H9 (cell line): ENCODE measurements at regions not wholly inside any gene's neighbourhood (a gene's known extent, or its start where the extent isn't known, plus 50 kb on each side); places are given as distances from the start of the nearest gene placed in this dataset.

Source experiments
- DNase-seq: peaks from one replicate; pipeline ENCODE4 v3.0.0-alpha.2; 2017
- H2AFZ ChIP-seq: one replicate; pipeline ENCODE4 v1.6.1; 2013; ENCODE audit warnings: mild to moderate bottlenecking, low read length, control low read depth, moderate library complexity
- H2AK5ac ChIP-seq: 2 replicates; pipeline ENCODE4 v1.6.1; 2013; ENCODE audit warnings: low read length, control low read depth, mixed read lengths; ENCODE audit not compliant: insufficient read length
- H2BK120ac ChIP-seq: one replicate; pipeline ENCODE4 v1.6.1; 2013; ENCODE audit warnings: low read depth, mild to moderate bottlenecking, low read length, control low read depth, inconsistent platforms; ENCODE audit not compliant: poor library complexity, severe bottlenecking
- H2BK12ac ChIP-seq: 2 replicates; pipeline ENCODE4 v1.6.1; 2013; ENCODE audit warnings: low read length, control low read depth, mixed read lengths, low read depth; ENCODE audit not compliant: insufficient read length
- H2BK15ac ChIP-seq: 2 replicates; pipeline ENCODE4 v1.6.1; 2013; ENCODE audit warnings: low read depth, low read length, control low read depth
- H2BK20ac ChIP-seq: one replicate; pipeline ENCODE4 v1.6.1; 2013; ENCODE audit warnings: low read depth, mild to moderate bottlenecking, low read length, control low read depth, inconsistent platforms; ENCODE audit not compliant: poor library complexity, severe bottlenecking
- H2BK5ac ChIP-seq: 2 replicates; pipeline ENCODE4 v1.6.1; 2013; ENCODE audit warnings: low read length, control low read depth, mixed read lengths; ENCODE audit not compliant: insufficient read length
- H3K14ac ChIP-seq: 2 replicates; pipeline ENCODE4 v1.6.1; 2013; ENCODE audit warnings: low read length, control low read depth; ENCODE audit not compliant: insufficient read depth
- H3K18ac ChIP-seq: 2 replicates; pipeline ENCODE4 v1.6.1; 2013; ENCODE audit warnings: low read depth, mild to moderate bottlenecking, mixed read lengths, low read length, control low read depth; ENCODE audit not compliant: insufficient read length
- H3K23ac ChIP-seq: 2 replicates; pipeline ENCODE4 v1.6.1; 2013; ENCODE audit warnings: low read length, control low read depth, mixed read lengths, low read depth; ENCODE audit not compliant: insufficient read length
- H3K23me2 ChIP-seq: 2 replicates; pipeline ENCODE4 v1.6.1; 2013; ENCODE audit warnings: low read depth, mild to moderate bottlenecking, mixed read lengths, low read length, control low read depth; ENCODE audit not compliant: insufficient read length, poor library complexity, severe bottlenecking
- H3K27ac ChIP-seq: 2 replicates; pipeline ENCODE4 v1.5.1; 2013; ENCODE audit warnings: low read length, control low read depth, mixed read lengths, low read depth; ENCODE audit not compliant: insufficient read length
- H3K27me3 ChIP-seq: 2 replicates; pipeline ENCODE4 v1.6.1; 2013; ENCODE audit warnings: low read length, control low read depth, inconsistent platforms; ENCODE audit not compliant: insufficient read depth
- H3K4ac ChIP-seq: 2 replicates; pipeline ENCODE4 v1.6.1; 2013; ENCODE audit warnings: low read depth, mild to moderate bottlenecking, control low read depth, inconsistent platforms, low read length, moderate library complexity
- H3K4me1 ChIP-seq: 2 replicates; pipeline ENCODE4 v1.6.1; 2013; ENCODE audit warnings: low read length, control low read depth, inconsistent platforms; ENCODE audit not compliant: insufficient read depth
- H3K4me2 ChIP-seq: 2 replicates; pipeline ENCODE4 v1.6.1; 2013; ENCODE audit warnings: low read length, control low read depth, mixed read lengths; ENCODE audit not compliant: insufficient read length, insufficient read depth
- H3K56ac ChIP-seq: 2 replicates; pipeline ENCODE4 v1.6.1; 2013; ENCODE audit warnings: low read depth, mild to moderate bottlenecking, mixed read lengths, low read length, control low read depth; ENCODE audit not compliant: insufficient read length
- H3K79me1 ChIP-seq: 2 replicates; pipeline ENCODE4 v1.6.1; 2013; ENCODE audit warnings: low read depth, mild to moderate bottlenecking, moderate library complexity, low read length, control low read depth, inconsistent platforms; ENCODE audit not compliant: insufficient read depth, poor library complexity, severe bottlenecking
- H3K79me2 ChIP-seq: 2 replicates; pipeline ENCODE4 v1.6.1; 2013; ENCODE audit warnings: low read length, control low read depth, inconsistent platforms; ENCODE audit not compliant: insufficient read depth
- H3K9ac ChIP-seq: 2 replicates; pipeline ENCODE4 v1.6.1; 2013; ENCODE audit warnings: low read length, control low read depth, mixed read lengths; ENCODE audit not compliant: insufficient read length; ENCODE audit errors: extremely low read depth
- H3K9me3 ChIP-seq: one replicate; pipeline ENCODE4 v1.6.1; 2013; ENCODE audit warnings: low read depth, low read length, inconsistent platforms; ENCODE audit not compliant: control insufficient read depth
- H3T11ph ChIP-seq: one replicate; pipeline ENCODE4 v1.6.1; 2013; ENCODE audit warnings: mild to moderate bottlenecking, low read length, control low read depth, inconsistent platforms
- H4K20me1 ChIP-seq: one replicate; pipeline ENCODE4 v1.6.1; 2013; ENCODE audit not compliant: control insufficient read depth, insufficient read length, insufficient read depth
- H4K5ac ChIP-seq: 2 replicates; pipeline ENCODE4 v1.6.1; 2013; ENCODE audit warnings: low read depth, mild to moderate bottlenecking, mixed read lengths, low read length, control low read depth; ENCODE audit not compliant: insufficient read length
- H4K8ac ChIP-seq: replicated peaks from 2 replicates; pipeline ENCODE4 v1.6.1; 2013; ENCODE audit warnings: low read length, control low read depth, mixed read lengths, low read depth; ENCODE audit not compliant: insufficient read length
- H4K91ac ChIP-seq: 2 replicates; pipeline ENCODE4 v1.6.1; 2013; ENCODE audit warnings: low read depth, mild to moderate bottlenecking, moderate library complexity, mixed read lengths, low read length, control low read depth; ENCODE audit not compliant: insufficient read length
- H3K27ac Mint-ChIP-seq, 3 experiments: 2 replicates in 2 of 3; 3 replicates in 1 of 3; pipeline ENCODE4 v1.8.0; 2020 to 2021; ENCODE audit warnings: mixed read lengths in 3 of 3, mild to moderate bottlenecking in 1 of 3, moderate library complexity in 1 of 3
- H3K27me3 Mint-ChIP-seq: 2 replicates; pipeline ENCODE4 v1.8.0; 2021; ENCODE audit warnings: low read depth, mild to moderate bottlenecking, moderate library complexity, mixed read lengths
- H3K36me3 Mint-ChIP-seq, 3 experiments: 2 replicates in 2 of 3; 3 replicates in 1 of 3; pipeline ENCODE4 v1.8.0; 2020 to 2021; ENCODE audit warnings: low read depth in 3 of 3, mixed read lengths in 3 of 3; ENCODE audit not compliant: insufficient read depth in 1 of 3
- H3K4me1 Mint-ChIP-seq, 2 experiments: 2 replicates each; pipeline ENCODE4 v1.8.0; 2020; ENCODE audit warnings: mixed read lengths in 2 of 2
- H3K4me3 Mint-ChIP-seq, 2 experiments: 2 replicates in 1 of 2; 3 replicates in 1 of 2; pipeline ENCODE4 v1.8.0; 2020 to 2021; ENCODE audit warnings: mild to moderate bottlenecking in 2 of 2, mixed read lengths in 2 of 2, moderate library complexity in 1 of 2
- H3K9me3 Mint-ChIP-seq, 2 experiments: 2 replicates in 1 of 2; 3 replicates in 1 of 2; pipeline ENCODE4 v1.8.0; 2020; ENCODE audit warnings: mild to moderate bottlenecking in 2 of 2, mixed read lengths in 2 of 2, moderate library complexity in 1 of 2
- CTCF ChIP-seq: fragments of 200-600 bp; sonication (generic); conservative IDR thresholded peaks from 3 replicates; pipeline ENCODE4 v1.8.0; 2021; ENCODE audit warnings: antibody characterized with exemption, mild to moderate bottlenecking
- WGBS: extraction: QIAGEN DNeasy Blood & Tissue Kit; methylation state at CpG from one replicate; pipeline ENCODE4 v1.1.7; 2013; ENCODE audit warnings: missing lambda C conversion rate, low lambda C conversion rate, mixed read lengths; ENCODE audit not compliant: insufficient read length; ENCODE audit errors: extremely low coverage; 5-methylcytosine and 5-hydroxymethylcytosine counted together

DNA sequence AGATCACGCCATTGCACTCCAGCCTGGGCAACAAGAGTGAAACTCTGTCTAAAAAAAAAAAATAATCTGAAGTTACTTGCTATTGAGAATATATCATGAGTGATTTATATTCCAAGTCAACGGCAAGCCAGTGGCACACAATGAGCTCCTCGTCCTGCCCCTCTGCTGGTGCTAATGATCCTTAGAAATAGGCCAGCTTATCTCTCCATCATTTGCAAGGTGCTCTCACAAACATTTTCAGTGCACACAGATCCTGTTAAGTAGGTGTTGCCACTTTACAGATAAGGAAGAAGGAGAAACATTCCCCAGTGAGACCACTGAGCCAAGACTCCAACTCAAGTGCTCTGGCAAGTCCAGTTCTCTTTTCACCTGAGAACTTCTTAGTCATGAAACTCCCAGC is 91.3 kb upstream of the GPR45 start:
- Histone ChIP-seq H4K20me1 (no peaks in the 10 kb centered on the region), H2AK5ac (no peak overlapping the region), H3K4me2 (no peak overlapping the region), H3K4me1 (no peaks in the 10 kb centered on the region), H3K79me2 (no peaks in the 10 kb centered on the region), H2BK5ac (no peak overlapping the region), H4K5ac (no peak overlapping the region), H3K4ac (no peak overlapping the region), H3K18ac (no peak overlapping the region), H4K91ac (no peak overlapping the region), H3K23me2 (no peaks in the 10 kb centered on the region), H3K27me3 (no peaks in the 10 kb centered on the region), H3K9ac (no peak overlapping the region), H3K9me3 (no peaks in the 10 kb centered on the region), H2BK20ac (no peak overlapping the region), H4K8ac (no peak overlapping the region), H2BK120ac (no peak overlapping the region), H3K56ac (no peak overlapping the region), H3K27ac (no peak overlapping the region), H3K79me1 (no peaks in the 10 kb centered on the region), H2BK15ac (no peak overlapping the region), H2BK12ac (no peak overlapping the region), H3K23ac (no peak overlapping the region), H3T11ph (no peak overlapping the region), H3K14ac (no peak overlapping the region), H2AFZ (no peak overlapping the region)
- peaks cover 0 to 2% of the 10 kb centered on the region in 2 experiments; a peak in 1 of 5 replicates for H3K9me3 Mint-ChIP-seq
- no CpG with 5 or more reads among the region's 3 CpGs for WGBS
- peaks cover 11 to 12% of the 10 kb centered on the region in 2 experiments; a peak in 3 of 4 replicates for H3K4me1 Mint-ChIP-seq
- H3K27me3 Mint-ChIP-seq, result peaks cover 6% of the 10 kb centered on the region
- H3K27ac Mint-ChIP-seq, result no peak overlapping the region
- H3K36me3 Mint-ChIP-seq, result no peaks in the 10 kb centered on the region; a peak in 1 of 7 replicates
- no peak overlapping the region for H3K4me3 Mint-ChIP-seq
- DNase-seq, result no peak
- TF ChIP-seq CTCF, result no peak
